ENCODE measurements at regions not wholly inside any gene's neighbourhood (a gene's known extent, or its start where the extent isn't known, plus 50 kb on each side); places are given as distances from the start of the nearest gene placed in this dataset.

- no peak for DNase-seq (ENCODE audit: low read depth in 4 of 4, low spot score in 1 of 4)
Measured at GRCh38 chrY:19365321-19365720, 379.2 kb downstream of the KDM5D start.

- no peak for DNase-seq (ENCODE audit: low read depth in 4 of 4, low spot score in 1 of 4)
Measured at GRCh38 chrY:19357249-19357648, 387.3 kb downstream of the KDM5D start.

- DNase-seq (ENCODE audit: low read depth in 4 of 4, low spot score in 1 of 4), result no peak
Measured at GRCh38 chrY:19356735-19357134, 387.8 kb downstream of the KDM5D start.

GRCh38 chrY:19354857-19355173 is 389.7 kb downstream of the KDM5D start:
- no peak for DNase-seq (ENCODE audit: low read depth in 4 of 4, low spot score in 1 of 4)

GRCh38 chrY:19354061-19354856 is 390.3 kb downstream of the KDM5D start:
- no peak for DNase-seq (ENCODE audit: low read depth in 4 of 4, low spot score in 1 of 4)

- no peak for DNase-seq (ENCODE audit: low read depth in 4 of 4, low spot score in 1 of 4)
Measured at GRCh38 chrY:19351616-19352015, 392.9 kb downstream of the KDM5D start.

GRCh38 chrY:19321701-19322100 is 422.8 kb downstream of the KDM5D start:
- DNase-seq (ENCODE audit: low read depth in 4 of 4, low spot score in 1 of 4), result no peak

- no peak for DNase-seq (ENCODE audit: low read depth in 4 of 4, low spot score in 1 of 4)
Measured at GRCh38 chrY:19319135-19319534, 425.4 kb downstream of the KDM5D start.

GRCh38 chrY:19317271-19317987 is 427.1 kb downstream of the KDM5D start:
- no peak for DNase-seq (ENCODE audit: low read depth in 4 of 4, low spot score in 1 of 4)

GRCh38 chrY:19307627-19308026 is 436.9 kb downstream of the KDM5D start:
- no peak for DNase-seq (ENCODE audit: low read depth in 4 of 4, low spot score in 1 of 4)

- no peak for DNase-seq (ENCODE audit: low read depth in 4 of 4, low spot score in 1 of 4)
Measured at GRCh38 chrY:19303136-19303535, 441.4 kb downstream of the KDM5D start.

- DNase-seq (ENCODE audit: low read depth in 4 of 4, low spot score in 1 of 4), result no peak
Measured at GRCh38 chrY:19290925-19291324, 453.6 kb downstream of the KDM5D start.

GRCh38 chrY:19274076-19274475 is 470.4 kb downstream of the KDM5D start:
- no peak for DNase-seq (ENCODE audit: low read depth in 4 of 4, low spot score in 1 of 4)

- DNase-seq (ENCODE audit: low read depth in 4 of 4, low spot score in 1 of 4), result no peak
Measured at GRCh38 chrY:19268331-19268730, 476.2 kb downstream of the KDM5D start.

GRCh38 chrY:19265404-19265803 is 479.1 kb downstream of the KDM5D start:
- no peak for DNase-seq (ENCODE audit: low read depth in 4 of 4, low spot score in 1 of 4)

GRCh38 chrY:19262310-19262709 is 482.2 kb downstream of the KDM5D start:
- no peak for DNase-seq (ENCODE audit: low read depth in 4 of 4, low spot score in 1 of 4)

- no peak for DNase-seq (ENCODE audit: low read depth in 4 of 4, low spot score in 1 of 4)
Measured at GRCh38 chrY:19232276-19232994, 458.9 kb upstream of the HSFY2 start.

- DNase-seq (ENCODE audit: low read depth in 4 of 4, low spot score in 1 of 4), result no peak
Measured at GRCh38 chrY:19220784-19221183, 447.2 kb upstream of the HSFY2 start.

GRCh38 chrY:19208915-19209314 is 435.4 kb upstream of the HSFY2 start:
- DNase-seq (ENCODE audit: low read depth in 4 of 4, low spot score in 1 of 4), result no peak

- no peak for DNase-seq (ENCODE audit: low read depth in 4 of 4, low spot score in 1 of 4)
Measured at GRCh38 chrY:19207048-19207447, 433.5 kb upstream of the HSFY2 start.

GRCh38 chrY:19180824-19181223 is 407.3 kb upstream of the HSFY2 start:
- no peak for DNase-seq (ENCODE audit: low read depth in 4 of 4, low spot score in 1 of 4)

GRCh38 chrY:19168202-19168565 is 394.6 kb upstream of the HSFY2 start:
- DNase-seq (ENCODE audit: low read depth in 4 of 4, low spot score in 1 of 4), result no peak
